ENCODE measurements at regions not wholly inside any gene's neighbourhood (a gene's known extent, or its start where the extent isn't known, plus 50 kb on each side); places are given as distances from the start of the nearest gene placed in this dataset.

DNA sequence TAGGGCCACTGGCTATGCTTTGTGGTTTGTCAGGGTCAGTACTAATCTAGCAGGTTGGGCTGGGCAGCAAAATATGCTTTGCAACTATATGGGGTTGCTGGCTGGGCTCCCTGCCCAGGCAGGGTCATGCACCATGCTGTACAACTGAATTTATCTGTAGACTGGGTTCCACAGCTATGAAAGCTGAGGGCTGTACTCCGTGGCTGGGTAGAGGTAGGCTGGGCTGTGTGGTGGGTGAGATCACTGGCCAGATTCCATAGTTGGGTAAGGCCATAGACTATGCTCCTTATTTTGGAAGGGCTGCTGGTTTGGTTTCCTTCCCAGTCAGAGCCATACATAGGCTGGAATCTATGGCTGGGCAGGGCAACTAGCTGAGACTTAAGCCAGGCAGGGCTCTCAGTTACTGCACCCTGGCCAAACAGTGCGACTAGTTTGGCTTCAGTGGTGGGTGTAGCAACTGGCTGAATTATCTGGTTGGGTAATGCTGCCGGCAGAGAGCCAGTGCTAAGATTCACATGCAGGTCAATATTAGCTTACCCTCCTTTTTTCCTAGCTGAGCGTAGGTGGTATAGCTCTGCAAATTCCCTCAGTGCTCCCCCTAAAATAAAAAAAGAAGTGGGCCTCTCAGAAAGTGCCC, 769.1 kb upstream of the CDH8 start:
- no peaks in the 10 kb centered on the region for H4K20me1 ChIP-seq (ENCODE audit: control insufficient read depth, insufficient read depth)
- TF ChIP-seq KLF5 (IDR thresholded peaks at IDR 0.05; ENCODE audit: partially characterized antibody) (no peak), ZBTB33 (IDR thresholded peaks at IDR 0.05) (no peak), RB1 (IDR thresholded peaks at IDR 0.05; ENCODE audit: borderline replicate concordance) (no peak)
- H3K9me3 ChIP-seq (replicated peaks; ENCODE audit: control insufficient read depth, insufficient read depth, low read length), result no peaks in the 10 kb centered on the region
- no peak for DNase-seq (ENCODE audit: low read depth, low spot score)
- CTCF ChIA-PET, result interaction anchor here (0.6 kb wide), 1 partner anchor 31 kb away, joined by 4 read pairs; no protein-coding TSS in a partner anchor
- SMC1A ChIA-PET (ENCODE audit: uncharacterized antibody, unreplicated experiment), result no interaction called here
- no peak overlapping the region for H3K9ac ChIP-seq (ENCODE audit: control insufficient read depth, insufficient read depth, low read length)
- RAD21 ChIA-PET (ENCODE audit: unreplicated experiment), result no interaction called here
- no peak overlapping the region for H3K27ac ChIP-seq (ENCODE audit: control insufficient read depth, insufficient read depth)
- no peak for FAIRE-seq
- ATAC-seq, result no peak
- intact Hi-C loops (cut with micrococcal nuclease; ENCODE audit: unreplicated experiment), result no loop called here
- no peak overlapping the region for H3K4me2 ChIP-seq (ENCODE audit: control insufficient read depth, insufficient read depth)
- in situ Hi-C loops (cut with MboI), result no loop called here
- H3K79me2 ChIP-seq (ENCODE audit: control insufficient read depth, insufficient read depth, low read length), result no peaks in the 10 kb centered on the region
- 29% methylated on average over 4 of the region's 4 CpGs for WGBS (ENCODE audit: insufficient coverage, insufficient replicate concordance, low lambda C conversion rate, missing lambda C conversion rate)
- no peaks in the 10 kb centered on the region for H3K36me3 ChIP-seq (ENCODE audit: control insufficient read depth in 2 of 2, insufficient read depth in 2 of 2, low read length in 1 of 2)
- no peaks in the 10 kb centered on the region for H3K4me1 ChIP-seq (ENCODE audit: control insufficient read depth, insufficient read depth, low read length)
- BruUV-seq (replicated peaks), result no TSS peak
- POLR2A ChIA-PET, result no interaction called here
- H2AFZ ChIP-seq (ENCODE audit: control insufficient read depth, low read depth, low read length), result no peak overlapping the region
- no peaks in the 10 kb centered on the region for H3K27me3 ChIP-seq (replicated peaks in 1 of 2; ENCODE audit: control insufficient read depth in 2 of 2, insufficient read depth in 2 of 2, low read length in 1 of 2)
- no peak overlapping the region for H3K4me3 ChIP-seq

- H3K9me3 ChIP-seq (replicated peaks; ENCODE audit: control insufficient read depth, insufficient read depth, low read length), result no peaks in the 10 kb centered on the region
- intact Hi-C loops (cut with micrococcal nuclease; ENCODE audit: unreplicated experiment), result no loop called here
- H2AFZ ChIP-seq (ENCODE audit: control insufficient read depth, low read depth, low read length), result no peak overlapping the region
- no peak overlapping the region for H3K27ac ChIP-seq (ENCODE audit: control insufficient read depth, insufficient read depth)
- H3K9ac ChIP-seq (ENCODE audit: control insufficient read depth, insufficient read depth, low read length), result no peak overlapping the region
- DNase-seq (ENCODE audit: low read depth, low spot score), result no peak
- H3K27me3 ChIP-seq (replicated peaks in 1 of 2; ENCODE audit: control insufficient read depth in 2 of 2, insufficient read depth in 2 of 2, low read length in 1 of 2), result no peaks in the 10 kb centered on the region
- RAD21 ChIA-PET (ENCODE audit: unreplicated experiment), result no interaction called here
- POLR2A ChIA-PET, result no interaction called here
- no peaks in the 10 kb centered on the region for H3K36me3 ChIP-seq (ENCODE audit: control insufficient read depth in 2 of 2, insufficient read depth in 2 of 2, low read length in 1 of 2)
- SMC1A ChIA-PET (ENCODE audit: uncharacterized antibody, unreplicated experiment), result no interaction called here
- no TSS peak for BruUV-seq (replicated peaks)
- TF ChIP-seq YY1 (IDR thresholded peaks at IDR 0.05; ENCODE audit: low read depth, low read length) (no peak), POLR2AphosphoS5 (IDR thresholded peaks at IDR 0.05; ENCODE audit: low read length) (no peak), ESRRA (IDR thresholded peaks at IDR 0.05; ENCODE audit: low read length) (no peak), NR2C2 (IDR thresholded peaks at IDR 0.05; ENCODE audit: borderline replicate concordance, control insufficient read depth, insufficient read length, low read depth) (no peak), STAT1 (conservative IDR thresholded peaks at IDR 0.05) (no peak), RFX5 (IDR thresholded peaks at IDR 0.05; ENCODE audit: low read depth, low read length) (no peak), BHLHE40 (IDR thresholded peaks at IDR 0.05; ENCODE audit: borderline replicate concordance in 1 of 2, low read depth in 2 of 2, low read length in 1 of 2) (no peak), TAF1 (IDR thresholded peaks at IDR 0.05; ENCODE audit: borderline replicate concordance, low read depth, low read length) (no peak), CHD2 (IDR thresholded peaks at IDR 0.05; ENCODE audit: borderline replicate concordance, low read depth, low read length) (no peak), TBL1XR1 (IDR thresholded peaks at IDR 0.05; ENCODE audit: low read depth, low read length) (no peak)
- TF ChIP-seq, protein P1, sequence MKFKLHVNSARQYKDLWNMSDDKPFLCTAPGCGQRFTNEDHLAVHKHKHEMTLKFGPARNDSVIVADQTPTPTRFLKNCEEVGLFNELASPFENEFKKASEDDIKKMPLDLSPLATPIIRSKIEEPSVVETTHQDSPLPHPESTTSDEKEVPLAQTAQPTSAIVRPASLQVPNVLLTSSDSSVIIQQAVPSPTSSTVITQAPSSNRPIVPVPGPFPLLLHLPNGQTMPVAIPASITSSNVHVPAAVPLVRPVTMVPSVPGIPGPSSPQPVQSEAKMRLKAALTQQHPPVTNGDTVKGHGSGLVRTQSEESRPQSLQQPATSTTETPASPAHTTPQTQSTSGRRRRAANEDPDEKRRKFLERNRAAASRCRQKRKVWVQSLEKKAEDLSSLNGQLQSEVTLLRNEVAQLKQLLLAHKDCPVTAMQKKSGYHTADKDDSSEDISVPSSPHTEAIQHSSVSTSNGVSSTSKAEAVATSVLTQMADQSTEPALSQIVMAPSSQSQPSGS (IDR thresholded peaks at IDR 0.05; ENCODE audit: low read length), result no peak
- no peak for ATAC-seq
- no peaks in the 10 kb centered on the region for H3K4me1 ChIP-seq (ENCODE audit: control insufficient read depth, insufficient read depth, low read length)
- no peak for FAIRE-seq
- H3K79me2 ChIP-seq (ENCODE audit: control insufficient read depth, insufficient read depth, low read length), result no peaks in the 10 kb centered on the region
- CTCF ChIA-PET, result no interaction called here
- H3K4me3 ChIP-seq, result no peak overlapping the region
- no peak overlapping the region for H3K4me2 ChIP-seq (ENCODE audit: control insufficient read depth, insufficient read depth)
- in situ Hi-C loops (cut with MboI), result loop anchor here (25.0 kb wide), 1 partner anchor 93 kb away; no protein-coding TSS in a partner anchor
- H4K20me1 ChIP-seq (ENCODE audit: control insufficient read depth, insufficient read depth), result no peaks in the 10 kb centered on the region
These were observed 758.5 kb upstream of the CDH8 start for GRCh38 chr16:62794724-62795123.
